GM12801 (cell line): ENCODE measurements at regions not wholly inside any gene's neighbourhood (a gene's known extent, or its start where the extent isn't known, plus 50 kb on each side); places are given as distances from the start of the nearest gene placed in this dataset.

Experiments
- CTCF ChIP-seq: IDR thresholded peaks from one replicate; pipeline ENCODE4 v1.5.1; 2011; ENCODE audit warnings: control low read depth; ENCODE audit not compliant: insufficient read length; ENCODE audit errors: extremely low read depth

- TF ChIP-seq CTCF, result no peak
Measured at GRCh38 chr15:70453766-70454165, 309.6 kb downstream of the UACA start.

- TF ChIP-seq CTCF, result no peak
Measured at GRCh38 chr15:70453238-70453637, 310.1 kb downstream of the UACA start.

GRCh38 chr15:70451821-70452653 lies 311.3 kb downstream of the UACA start:
- no peak for TF ChIP-seq CTCF

- TF ChIP-seq CTCF, result no peak
Measured at GRCh38 chr15:70450142-70450443, 313.3 kb downstream of the UACA start.

GRCh38 chr15:70449311-70450141 lies 313.8 kb downstream of the UACA start:
- no peak for TF ChIP-seq CTCF

GRCh38 chr15:70447928-70448698 lies 315.2 kb downstream of the UACA start:
- no peak for TF ChIP-seq CTCF

- TF ChIP-seq CTCF, result no peak
Measured at GRCh38 chr15:70447521-70447920, 315.8 kb downstream of the UACA start.
